HG03571 (cell line): ENCODE measurements at regions not wholly inside any gene's neighbourhood (a gene's known extent, or its start where the extent isn't known, plus 50 kb on each side); places are given as distances from the start of the nearest gene placed in this dataset.
"Not testable (repeated sequence)": the region's sequence is repeated elsewhere in the genome, so short reads cannot be mapped to it uniquely, and the experiment has no call there.

Experiments used
- ATAC-seq: cut with Tn5 transposase; IDR thresholded peaks from one replicate; pipeline ENCODE4 v1.9.1; 2021; ENCODE audit not compliant: unreplicated experiment

DNA sequence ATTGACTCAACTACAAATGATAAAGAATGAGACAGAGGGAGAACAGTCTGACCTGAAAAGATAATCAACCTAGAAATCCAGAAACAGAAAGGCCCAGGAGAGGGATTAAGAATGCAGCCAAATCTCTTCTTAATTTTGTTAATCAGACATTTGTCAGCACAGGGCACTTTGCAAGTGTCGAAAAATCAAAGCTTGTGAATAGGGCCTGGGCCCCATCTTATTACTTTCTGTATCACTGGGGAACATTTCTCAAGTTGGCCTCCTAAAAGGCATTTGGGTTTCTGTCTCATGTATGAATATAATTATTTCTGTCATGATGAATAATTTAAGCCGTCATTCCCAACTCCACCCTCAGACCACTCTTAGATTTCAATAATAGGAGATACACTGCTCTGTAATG lies 308.4 kb upstream of the PRKCQ start:
- no peak for ATAC-seq

DNA sequence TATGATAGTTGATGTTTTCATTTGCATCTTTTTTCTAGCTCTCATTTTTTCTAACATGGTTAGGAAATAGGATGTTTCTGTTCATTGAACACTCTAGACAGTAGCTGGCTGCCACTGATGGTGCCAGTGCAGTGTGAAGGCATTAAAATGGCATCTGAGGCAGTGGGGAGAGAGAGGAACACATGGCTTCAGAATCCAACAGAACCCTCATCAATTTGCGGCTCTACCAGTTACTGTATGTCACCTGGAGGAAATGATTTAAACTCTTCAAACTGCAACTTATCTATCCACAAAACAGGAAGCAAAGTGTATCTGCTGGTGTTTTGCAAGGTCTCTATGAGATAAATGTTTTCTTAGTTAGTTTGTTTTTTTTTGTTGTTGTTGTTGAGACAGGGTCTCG lies 305.2 kb upstream of the PRKCQ start:
- ATAC-seq: no peak

DNA sequence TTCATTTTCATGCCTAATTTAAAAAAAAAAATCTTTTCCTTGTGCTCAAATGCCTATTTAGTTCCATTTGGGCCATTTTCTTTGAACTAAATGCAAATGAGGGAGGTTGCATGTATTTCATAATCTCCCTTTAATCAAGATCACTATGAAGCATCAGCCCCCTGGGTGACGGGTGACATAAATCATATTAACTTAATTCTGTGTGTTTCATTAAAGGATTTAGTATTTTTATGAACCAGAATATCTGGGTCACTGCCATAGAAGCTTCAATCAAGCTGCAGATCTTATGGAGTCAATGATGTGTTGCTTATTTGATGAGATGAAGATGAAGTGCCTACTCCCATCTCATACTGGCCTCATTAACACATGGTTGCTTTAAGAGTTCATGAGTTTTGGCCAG lies 301.9 kb upstream of the PRKCQ start:
- ATAC-seq: no peak

DNA sequence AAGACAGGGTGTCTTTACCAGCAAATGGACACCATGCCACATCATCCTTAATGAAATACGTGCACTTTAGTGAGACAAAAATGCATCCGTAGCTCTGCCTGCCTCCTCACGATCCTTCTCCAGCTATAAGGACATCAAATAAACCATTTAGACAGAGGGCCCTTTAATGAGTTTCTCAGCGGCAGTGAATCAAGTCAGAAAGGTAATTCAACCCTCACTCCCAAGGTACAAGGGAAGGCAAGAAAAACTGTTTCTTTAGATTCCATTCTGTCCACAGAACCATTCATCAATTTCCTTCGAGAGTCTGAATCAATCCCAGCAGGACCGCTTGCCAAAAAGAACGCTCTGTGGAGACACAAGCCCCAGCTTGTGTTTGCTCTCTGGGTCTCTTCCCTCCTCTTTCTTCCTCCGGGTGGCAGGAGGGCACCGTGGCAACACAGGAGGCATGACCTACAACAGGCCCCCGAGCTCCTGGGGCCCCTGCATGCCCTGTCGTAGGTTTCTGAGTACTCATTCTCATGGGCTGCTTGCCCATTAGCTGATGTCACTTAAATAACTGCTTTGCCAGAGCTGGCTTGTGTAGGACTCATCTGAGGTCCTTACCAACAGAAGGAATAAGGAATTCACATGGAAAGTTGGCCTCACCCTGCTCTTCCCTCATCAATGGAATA lies 297.8 kb upstream of the PRKCQ start:
- no peak for ATAC-seq

DNA sequence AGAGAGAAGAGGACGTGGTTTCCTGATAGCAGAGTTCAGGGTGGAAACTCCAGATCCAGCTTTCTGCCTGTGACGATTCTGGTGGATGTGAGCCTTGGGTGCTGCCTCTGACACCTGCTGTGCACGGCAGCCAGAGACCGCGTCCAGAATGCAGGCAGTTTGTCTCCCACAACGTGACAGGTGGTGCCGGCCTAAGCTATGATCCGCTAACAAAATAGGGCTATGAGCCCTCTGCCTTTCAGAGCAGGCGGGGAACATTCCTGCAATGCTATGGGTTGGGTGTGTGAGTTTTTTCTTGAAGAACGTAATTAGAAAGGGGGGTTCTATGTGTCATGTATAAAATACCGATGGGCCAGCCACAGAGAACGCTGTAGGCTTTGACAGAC lies 297.3 kb upstream of the PRKCQ start:
- no peak for ATAC-seq

DNA sequence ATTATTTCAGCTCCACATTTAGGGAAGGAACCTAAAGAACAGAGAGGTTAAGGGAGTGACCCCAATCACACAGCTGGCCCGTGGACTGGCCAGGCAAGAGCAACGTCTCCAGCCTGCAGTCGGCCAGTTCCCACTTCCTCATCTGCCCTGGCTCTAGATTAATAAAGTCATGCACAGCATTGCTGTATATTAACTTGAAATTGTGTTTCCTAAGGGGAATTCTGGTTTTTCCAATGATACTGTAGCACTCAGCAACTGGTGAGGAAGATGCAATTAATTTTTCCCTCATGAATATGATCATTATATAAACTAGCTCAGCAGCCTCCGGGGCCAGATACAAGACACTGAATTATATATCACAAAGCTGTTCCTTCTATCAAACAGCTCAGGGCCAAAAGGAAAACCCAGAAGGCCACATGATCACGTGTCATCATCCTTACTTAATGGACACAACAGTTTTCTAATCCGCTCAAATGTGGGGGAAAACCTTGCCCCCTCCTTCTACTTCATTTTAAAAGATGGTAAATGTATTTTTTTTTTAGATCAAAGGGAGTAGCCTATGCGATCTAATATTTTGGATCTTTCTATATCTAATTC lies 295.3 kb upstream of the PRKCQ start:
- no peak for ATAC-seq

DNA sequence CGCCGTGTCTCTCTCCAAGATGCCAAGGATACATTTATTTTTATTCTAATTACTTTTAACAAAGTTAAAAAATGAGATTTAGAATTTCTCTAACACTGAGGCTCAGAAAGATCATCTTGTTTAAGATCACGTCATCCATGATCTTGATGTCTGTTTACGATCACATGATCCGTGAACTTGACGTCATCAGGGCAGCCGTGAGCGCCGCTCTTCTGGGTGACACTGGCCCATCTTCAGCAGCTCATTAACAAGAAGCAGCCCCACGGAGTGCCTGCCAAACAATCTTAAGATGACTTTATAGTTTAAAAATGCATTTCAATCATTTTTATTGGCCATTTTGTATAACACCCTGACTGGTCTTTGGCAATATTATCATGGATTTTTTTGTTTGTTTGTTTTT lies 291.1 kb upstream of the PRKCQ start:
- ATAC-seq: no peak

DNA sequence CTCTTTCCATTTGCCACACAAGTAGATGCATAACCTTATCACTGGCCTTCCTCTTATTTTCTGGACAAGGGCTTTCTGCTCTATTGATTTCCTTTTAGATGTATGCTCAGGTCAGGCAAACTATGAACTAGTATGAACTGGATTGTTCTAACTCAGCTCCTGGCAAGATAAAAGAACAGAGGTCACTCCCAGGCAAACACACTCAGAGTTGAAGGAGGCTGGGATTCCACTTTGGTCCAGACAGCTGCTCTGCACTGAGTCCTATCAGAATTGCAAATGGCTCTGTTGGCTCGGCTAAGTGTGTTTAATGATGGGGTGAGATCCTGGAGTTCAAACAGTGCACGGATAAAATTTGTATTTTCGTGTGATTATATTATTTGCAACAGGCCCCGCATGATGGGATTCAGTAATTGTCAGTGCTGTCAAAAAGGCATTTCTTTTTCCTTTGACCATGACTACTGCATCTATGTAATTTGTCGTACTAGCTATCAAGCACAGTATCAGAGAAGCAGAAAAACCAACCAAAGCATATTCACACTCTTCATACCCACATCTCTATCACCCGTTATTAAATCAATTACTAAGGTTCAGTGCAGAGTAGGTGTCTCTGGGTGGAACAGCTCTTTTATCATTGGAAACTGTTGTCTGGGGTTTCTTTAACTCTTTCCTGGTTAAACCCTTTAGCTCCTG lies 288.1 kb upstream of the PRKCQ start:
- no peak for ATAC-seq

DNA sequence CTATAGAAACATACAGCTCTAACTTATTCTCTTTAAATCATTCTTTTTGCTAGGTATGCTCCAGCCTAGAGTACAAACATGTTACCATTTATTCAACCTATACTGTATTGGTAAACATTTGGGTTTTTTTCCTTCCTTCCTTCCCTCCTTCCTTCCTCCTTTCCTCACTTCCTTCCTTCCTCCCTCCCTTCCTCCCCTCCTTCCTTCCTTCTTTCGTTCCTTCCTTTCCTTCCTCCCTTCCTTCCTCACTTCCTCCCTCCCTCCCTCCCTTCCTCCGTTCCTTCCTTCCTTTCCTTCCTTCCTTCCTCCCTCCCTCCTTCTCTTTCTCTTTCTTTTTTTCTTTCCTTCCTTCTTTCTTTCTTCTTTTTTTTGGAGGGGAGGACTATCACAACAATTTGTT lies 286.7 kb upstream of the PRKCQ start:
- ATAC-seq: no peak

DNA sequence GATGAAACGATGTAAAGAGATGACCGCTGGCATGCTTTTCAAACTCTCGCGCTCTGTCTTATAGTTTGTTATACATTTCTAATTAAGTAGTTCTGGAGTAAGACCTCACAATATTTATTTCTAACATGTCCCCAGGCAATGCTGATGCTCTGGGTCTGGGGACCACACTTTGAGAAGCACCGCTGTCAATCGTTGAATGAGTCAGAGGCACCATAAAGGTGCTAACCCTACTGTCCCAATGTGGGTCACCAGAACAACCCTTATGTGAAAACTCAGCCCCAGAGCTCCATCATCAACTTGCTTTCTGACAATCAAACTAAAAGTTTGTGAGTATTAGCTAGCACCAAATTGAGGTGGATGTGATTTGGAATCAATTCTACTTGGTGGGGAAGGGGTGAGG lies 284.1 kb upstream of the PRKCQ start:
- ATAC-seq: no peak

DNA sequence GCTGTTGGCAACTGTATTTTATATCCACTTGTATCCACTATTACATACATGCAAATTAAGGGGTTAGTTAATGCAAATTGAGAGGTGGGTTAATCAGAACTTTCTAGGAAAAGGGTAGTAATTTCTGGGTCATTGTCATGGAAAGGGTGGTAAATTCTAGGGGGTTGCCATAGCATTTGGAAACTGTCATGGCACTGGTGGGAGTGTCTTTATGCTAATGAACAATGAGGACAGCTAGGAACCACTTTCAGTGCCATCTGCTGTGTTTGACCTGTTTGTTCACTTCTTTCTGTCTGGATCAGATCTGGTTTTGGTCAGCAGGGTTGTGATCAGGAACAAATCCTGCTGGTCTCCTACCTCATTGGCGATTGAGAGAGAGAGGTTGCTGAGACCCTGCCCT lies 283.3 kb upstream of the PRKCQ start:
- no peak for ATAC-seq

DNA sequence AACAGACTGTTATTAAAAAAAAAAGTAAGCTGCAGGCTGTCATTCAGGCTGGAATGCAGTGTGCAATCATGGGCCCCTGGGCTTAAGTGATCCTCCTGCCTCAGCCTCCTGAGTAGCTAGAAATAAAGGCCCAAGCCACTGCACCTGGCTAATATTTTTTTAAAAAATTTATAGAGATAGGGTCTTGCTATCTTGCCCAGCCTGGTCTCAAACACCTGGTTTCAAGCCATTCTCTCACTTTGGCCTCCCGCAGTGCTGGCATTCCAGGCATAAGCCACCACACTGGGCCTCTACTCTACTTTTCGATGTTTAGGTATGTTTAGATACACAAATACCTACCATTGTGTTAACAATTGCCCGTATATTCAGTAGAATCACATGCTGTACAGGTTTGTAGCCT lies 270.4 kb upstream of the PRKCQ start:
- no peak for ATAC-seq

DNA sequence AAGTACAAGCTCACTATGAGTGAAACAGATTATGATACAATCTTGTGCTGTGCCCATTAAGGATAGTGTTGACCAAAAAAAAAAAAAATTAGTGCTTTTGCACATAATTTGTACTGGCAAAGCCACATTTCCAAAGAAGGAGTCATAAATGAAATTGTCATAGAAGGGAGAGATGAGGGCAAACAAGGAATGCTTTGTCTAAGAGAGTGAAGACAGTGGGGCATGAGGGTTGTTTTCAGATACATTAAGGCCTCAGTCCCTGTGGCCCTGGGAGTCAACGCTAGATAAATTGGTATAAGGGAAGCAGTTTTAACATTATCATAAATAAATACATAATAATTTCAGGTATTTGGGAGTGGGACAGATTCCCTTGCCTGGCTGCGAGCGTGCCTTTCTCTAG lies 267.5 kb upstream of the PRKCQ start:
- ATAC-seq: no peak

DNA sequence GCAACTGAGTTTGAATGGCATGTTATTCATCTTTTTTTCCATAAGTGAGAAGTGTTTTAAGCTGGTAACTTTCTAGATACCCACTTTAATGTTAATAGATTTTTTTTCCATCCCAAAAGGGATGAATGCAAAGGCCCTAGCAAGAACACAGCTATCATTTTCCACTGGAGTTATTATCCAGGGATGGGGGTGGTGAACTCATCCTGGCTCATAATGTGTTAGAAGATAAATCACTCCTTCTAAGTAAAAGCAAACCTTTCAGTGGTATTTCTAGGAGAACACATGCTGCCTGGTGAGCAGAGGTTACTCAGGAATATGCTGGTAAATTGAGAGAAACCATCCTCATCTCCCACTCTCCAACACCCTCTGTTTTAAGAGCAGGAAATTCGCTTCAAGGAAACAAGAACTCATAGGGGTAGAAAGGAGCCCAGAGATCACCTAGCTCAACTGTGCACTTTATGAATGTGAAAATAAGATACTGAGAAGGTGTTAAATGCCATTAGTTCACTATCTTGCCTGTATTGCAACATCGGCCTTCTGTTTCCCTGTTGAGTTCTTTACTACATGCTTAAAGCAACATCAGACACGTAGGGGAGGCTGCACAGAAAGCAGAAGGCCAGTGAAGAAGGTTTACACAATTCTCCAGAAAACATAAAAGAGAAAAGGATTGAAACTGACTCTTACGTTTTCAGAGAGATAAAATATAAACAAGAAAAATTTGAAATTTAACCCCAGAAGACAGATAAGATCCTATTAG lies 264.0 kb upstream of the PRKCQ start:
- no peak for ATAC-seq

DNA sequence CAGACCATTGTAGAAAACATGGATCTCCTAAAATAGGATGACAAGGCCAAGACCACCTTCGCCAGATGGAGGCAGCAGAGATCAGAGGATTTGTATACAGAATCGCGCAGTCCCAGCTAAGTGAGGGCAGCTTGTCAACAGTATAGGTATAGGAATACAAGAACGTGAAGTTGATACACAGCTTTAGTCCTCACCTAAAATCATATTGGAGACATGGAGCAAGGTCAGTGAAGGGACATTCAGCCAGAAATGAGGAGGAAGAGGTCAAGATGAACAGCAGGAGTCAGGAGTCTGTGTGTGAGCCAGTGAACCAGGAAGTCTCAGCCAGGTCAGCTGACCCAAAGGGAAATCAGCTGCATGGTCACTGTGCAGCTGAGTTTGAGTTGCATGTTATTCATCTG lies 263.4 kb upstream of the PRKCQ start:
- no peak for ATAC-seq

DNA sequence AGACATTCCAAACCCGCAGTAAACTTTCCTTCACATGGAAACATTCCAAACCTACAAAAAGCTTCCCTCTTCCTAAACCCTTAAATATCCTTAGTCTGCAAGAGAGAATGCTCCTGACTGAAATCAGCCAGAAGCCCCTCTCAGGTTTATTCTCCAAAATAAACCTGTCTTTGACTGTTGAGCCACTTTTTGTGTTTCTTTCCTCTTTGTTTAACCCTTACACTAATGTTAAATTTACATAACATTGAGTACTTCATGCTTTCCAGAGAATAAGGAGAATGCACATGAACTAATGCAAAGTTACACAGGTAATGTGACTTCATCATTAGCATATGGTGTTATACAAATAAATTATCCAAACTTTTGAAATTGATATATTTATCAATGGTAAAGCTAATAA lies 262.6 kb upstream of the PRKCQ start:
- ATAC-seq: no peak

DNA sequence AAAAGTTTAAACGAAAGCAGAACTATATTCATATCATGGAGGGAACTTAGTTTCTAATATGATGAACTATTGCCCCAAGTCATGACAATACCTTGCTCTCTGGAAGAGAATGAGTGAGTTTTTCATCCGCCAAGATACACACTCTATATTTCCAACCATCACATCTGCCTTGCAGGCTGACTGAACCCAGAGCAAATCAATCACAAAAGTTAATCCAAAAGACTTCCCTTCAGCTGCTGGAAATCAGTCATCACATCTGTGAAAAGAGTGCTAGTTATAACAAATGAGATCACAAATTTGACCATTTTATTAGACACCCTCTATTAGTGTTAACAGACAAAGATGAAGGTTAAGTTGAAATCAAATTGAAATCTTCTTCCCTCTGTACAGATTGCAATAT lies 261.7 kb upstream of the PRKCQ start:
- no peak for ATAC-seq

DNA sequence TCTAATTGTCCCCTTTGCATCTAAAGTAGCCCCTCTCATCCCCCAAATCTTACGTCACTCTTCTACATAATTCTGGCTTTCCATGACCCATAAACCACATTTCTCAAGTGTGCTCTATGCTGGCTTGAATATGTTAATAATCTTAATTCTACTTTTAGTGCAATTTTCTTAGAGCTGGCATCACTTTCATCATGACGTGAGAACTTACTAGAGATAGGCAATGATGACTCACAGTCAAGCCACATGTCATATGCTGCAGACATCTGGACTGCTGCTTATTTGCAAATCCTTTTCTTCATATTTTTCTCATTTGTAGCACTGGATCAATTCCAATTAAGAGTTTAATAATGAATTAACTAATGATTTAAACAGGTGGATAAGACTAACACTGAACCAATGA lies 260.7 kb upstream of the PRKCQ start:
- no peak for ATAC-seq

DNA sequence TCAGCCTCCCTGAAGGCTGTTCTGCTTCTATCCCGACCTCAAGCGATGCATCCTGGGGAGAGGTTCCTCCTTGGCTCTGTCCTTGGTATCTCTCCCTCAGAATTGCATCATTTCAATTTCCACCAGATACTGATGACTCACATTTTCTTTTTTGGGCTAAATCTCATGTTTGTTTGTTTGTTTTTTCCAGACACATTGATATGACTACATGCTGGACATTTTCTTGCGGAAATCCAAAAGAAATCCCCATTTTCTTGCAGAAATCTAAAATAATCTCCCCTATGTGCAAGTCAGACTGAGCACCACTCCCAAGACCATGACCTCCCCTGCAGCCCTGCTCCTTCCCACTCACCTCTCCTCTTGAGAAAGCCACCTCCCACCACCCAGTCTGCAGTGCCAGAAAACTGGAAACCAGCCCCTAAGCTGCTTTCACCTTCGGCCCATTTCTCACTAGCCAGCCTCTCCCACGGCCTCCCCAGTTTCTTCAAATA lies 260.2 kb upstream of the PRKCQ start:
- no peak for ATAC-seq

DNA sequence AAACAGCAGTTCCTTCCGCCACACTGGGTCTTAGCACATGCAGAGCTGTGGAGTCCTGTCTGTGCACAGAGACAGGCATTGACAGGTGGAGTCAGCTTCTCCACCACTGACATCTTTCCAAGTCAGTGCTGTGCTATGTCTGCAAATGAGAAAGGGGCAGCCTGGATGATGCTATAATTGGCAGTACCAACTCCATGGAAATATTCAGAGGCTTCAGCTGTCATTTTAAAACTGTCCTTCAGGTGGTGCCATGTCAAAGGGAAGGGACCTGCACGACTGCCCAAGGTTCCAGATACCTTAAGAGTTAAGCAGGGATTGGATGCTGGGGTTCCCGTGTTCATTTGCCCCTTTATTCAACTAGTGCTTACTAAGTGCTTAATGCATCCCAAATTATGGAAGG lies 258.0 kb upstream of the PRKCQ start:
- ATAC-seq: no peak

DNA sequence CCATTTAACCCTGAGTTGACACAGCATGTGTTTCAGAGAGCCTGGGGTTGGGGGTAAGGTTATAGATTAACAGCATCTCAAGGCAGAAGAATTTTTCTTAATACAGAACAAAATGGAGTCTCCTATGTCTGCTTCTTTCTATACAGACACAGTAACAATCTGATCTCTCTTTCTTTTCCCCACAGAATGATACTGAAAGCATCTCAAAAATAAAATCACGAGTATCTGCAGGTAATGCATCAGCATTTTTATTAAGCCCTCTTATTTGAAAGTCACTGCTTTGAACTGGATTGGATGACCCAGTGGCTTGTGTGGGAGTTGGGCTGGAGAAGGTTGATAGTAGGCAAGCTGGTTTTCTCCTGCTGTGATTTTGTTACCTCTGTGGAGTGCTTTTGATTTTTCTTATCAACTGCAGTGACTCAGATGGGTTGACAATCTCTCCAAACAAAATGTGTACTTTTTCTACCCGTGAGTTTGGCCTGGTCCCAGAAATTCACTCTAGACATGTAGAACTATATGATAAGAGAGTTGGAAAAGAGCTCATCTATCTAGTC lies 253.5 kb upstream of the PRKCQ start:
- no peak for ATAC-seq

DNA sequence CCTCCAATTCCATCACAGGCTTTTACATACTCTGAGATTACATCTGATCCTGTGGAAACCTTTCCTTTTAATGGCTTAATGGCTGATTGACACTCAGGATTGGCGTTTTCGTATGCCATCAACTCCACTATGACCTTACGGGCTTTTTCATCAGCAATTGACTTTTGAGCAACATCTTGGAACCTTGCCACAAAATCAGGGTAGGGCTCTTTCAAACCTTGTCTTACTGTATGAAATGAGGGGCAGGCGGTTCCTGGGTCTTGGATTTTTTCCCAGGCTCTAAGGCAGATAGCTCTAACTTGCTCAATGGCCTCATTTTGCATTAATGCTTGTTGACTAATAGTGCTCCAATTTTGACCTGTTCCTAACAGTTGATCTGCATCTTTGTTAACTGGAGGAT lies 250.9 kb upstream of the PRKCQ start:
- not testable (repeated sequence) for ATAC-seq
